ENCODE measurements at regions not wholly inside any gene's neighbourhood (a gene's known extent, or its start where the extent isn't known, plus 50 kb on each side); places are given as distances from the start of the nearest gene placed in this dataset.

- TF ChIP-seq FOXA2 (IDR thresholded peaks at IDR 0.05) = no peak
Observed at GRCh38 chr5:71802673-71803072, 83.6 kb downstream of the CARTPT start (continued).

GRCh38 chr5:71806711-71807110, 87.6 kb downstream of the CARTPT start:
- peaks cover 0 to 5% (median 0%) of the 10 kb centered on the region in 4 donors for H3K27me3 ChIP-seq (ENCODE audit: control insufficient read depth in 4 of 4, insufficient read depth in 4 of 4, low read length in 3 of 4)
- TF ChIP-seq SP1 (IDR thresholded peaks at IDR 0.05) (no peak), YY1 (IDR thresholded peaks at IDR 0.05) (no peak), HNF4A (conservative IDR thresholded peaks at IDR 0.05) (no peak), RXRA (IDR thresholded peaks at IDR 0.05) (no peak), EGR1 (IDR thresholded peaks at IDR 0.05; ENCODE audit: low read depth in 2 of 2) (no peak), GABPA (IDR thresholded peaks at IDR 0.05 in 1 of 2, conservative IDR thresholded peaks at IDR 0.05 in 1 of 2) (no peak), RAD21 (IDR thresholded peaks at IDR 0.05) (no peak), FOXA2 (IDR thresholded peaks at IDR 0.05) (no peak), HNF4G (IDR thresholded peaks at IDR 0.05) (no peak), FOXA1 (IDR thresholded peaks at IDR 0.05) (no peak)
- TF ChIP-seq, protein P1, sequence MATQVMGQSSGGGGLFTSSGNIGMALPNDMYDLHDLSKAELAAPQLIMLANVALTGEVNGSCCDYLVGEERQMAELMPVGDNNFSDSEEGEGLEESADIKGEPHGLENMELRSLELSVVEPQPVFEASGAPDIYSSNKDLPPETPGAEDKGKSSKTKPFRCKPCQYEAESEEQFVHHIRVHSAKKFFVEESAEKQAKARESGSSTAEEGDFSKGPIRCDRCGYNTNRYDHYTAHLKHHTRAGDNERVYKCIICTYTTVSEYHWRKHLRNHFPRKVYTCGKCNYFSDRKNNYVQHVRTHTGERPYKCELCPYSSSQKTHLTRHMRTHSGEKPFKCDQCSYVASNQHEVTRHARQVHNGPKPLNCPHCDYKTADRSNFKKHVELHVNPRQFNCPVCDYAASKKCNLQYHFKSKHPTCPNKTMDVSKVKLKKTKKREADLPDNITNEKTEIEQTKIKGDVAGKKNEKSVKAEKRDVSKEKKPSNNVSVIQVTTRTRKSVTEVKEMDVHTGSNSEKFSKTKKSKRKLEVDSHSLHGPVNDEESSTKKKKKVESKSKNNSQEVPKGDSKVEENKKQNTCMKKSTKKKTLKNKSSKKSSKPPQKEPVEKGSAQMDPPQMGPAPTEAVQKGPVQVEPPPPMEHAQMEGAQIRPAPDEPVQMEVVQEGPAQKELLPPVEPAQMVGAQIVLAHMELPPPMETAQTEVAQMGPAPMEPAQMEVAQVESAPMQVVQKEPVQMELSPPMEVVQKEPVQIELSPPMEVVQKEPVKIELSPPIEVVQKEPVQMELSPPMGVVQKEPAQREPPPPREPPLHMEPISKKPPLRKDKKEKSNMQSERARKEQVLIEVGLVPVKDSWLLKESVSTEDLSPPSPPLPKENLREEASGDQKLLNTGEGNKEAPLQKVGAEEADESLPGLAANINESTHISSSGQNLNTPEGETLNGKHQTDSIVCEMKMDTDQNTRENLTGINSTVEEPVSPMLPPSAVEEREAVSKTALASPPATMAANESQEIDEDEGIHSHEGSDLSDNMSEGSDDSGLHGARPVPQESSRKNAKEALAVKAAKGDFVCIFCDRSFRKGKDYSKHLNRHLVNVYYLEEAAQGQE (IDR thresholded peaks at IDR 0.05) = no peak
- TF ChIP-seq, protein P2, sequence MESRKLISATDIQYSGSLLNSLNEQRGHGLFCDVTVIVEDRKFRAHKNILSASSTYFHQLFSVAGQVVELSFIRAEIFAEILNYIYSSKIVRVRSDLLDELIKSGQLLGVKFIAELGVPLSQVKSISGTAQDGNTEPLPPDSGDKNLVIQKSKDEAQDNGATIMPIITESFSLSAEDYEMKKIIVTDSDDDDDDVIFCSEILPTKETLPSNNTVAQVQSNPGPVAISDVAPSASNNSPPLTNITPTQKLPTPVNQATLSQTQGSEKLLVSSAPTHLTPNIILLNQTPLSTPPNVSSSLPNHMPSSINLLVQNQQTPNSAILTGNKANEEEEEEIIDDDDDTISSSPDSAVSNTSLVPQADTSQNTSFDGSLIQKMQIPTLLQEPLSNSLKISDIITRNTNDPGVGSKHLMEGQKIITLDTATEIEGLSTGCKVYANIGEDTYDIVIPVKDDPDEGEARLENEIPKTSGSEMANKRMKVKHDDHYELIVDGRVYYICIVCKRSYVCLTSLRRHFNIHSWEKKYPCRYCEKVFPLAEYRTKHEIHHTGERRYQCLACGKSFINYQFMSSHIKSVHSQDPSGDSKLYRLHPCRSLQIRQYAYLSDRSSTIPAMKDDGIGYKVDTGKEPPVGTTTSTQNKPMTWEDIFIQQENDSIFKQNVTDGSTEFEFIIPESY (IDR thresholded peaks at IDR 0.05) = no peak
- TF ChIP-seq, protein P3, sequence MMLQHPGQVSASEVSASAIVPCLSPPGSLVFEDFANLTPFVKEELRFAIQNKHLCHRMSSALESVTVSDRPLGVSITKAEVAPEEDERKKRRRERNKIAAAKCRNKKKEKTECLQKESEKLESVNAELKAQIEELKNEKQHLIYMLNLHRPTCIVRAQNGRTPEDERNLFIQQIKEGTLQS (IDR thresholded peaks at IDR 0.05) = no peak
- H3K9ac ChIP-seq (ENCODE audit: low read depth in 1 of 2, low read length in 2 of 2) = no peak overlapping the region
- peaks cover 0 to 3% (median 0%) of the 10 kb centered on the region in 4 donors for H3K9me3 ChIP-seq (ENCODE audit: control insufficient read depth in 4 of 4, low read length in 3 of 4)
- no peaks in the 10 kb centered on the region for H3K36me3 ChIP-seq (ENCODE audit: control insufficient read depth in 4 of 4, insufficient read depth in 3 of 4, low read depth in 1 of 4, low read length in 3 of 4)
- DNase-seq (ENCODE audit: low spot score) = no peak
- no peak overlapping the region for H3K4me3 ChIP-seq (ENCODE audit: low read depth in 1 of 3, low read length in 3 of 3)
- WGBS = 88% methylated on average over 1 of the region's 1 CpG
- H3K27ac ChIP-seq (ENCODE audit: low read depth in 1 of 2, low read length in 2 of 2) = no peak overlapping the region
- no peaks in the 10 kb centered on the region for H3K4me1 ChIP-seq (ENCODE audit: control insufficient read depth in 4 of 4, insufficient read depth in 4 of 4, low read length in 3 of 4)

DNA sequence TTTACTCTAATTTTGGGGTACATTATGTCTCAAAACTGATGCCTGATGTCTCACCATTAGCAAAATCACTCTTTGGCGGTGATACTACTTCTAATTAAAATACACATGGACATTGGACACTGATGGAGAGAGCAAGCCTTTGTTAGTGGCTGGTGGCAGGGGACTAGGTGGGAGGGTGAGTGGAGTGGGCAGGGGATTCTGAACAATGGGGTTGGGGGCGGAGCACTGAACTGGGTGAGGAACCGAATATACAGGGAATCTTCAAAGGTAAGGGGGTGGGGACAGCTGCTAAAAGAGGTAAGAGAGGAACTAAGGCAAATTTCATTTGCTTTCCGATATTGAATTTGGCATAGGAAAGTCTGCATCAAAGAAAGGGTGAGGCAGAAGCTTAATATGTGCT, 88.8 kb downstream of the CARTPT start:
- H3K9ac ChIP-seq (ENCODE audit: low read depth in 1 of 2, low read length in 2 of 2) = no peak overlapping the region
- H3K27me3 ChIP-seq (ENCODE audit: control insufficient read depth in 4 of 4, insufficient read depth in 4 of 4, low read length in 3 of 4) = peaks cover 0 to 5% (median 0%) of the 10 kb centered on the region in 4 donors
- no peak overlapping the region for H3K4me3 ChIP-seq (ENCODE audit: low read depth in 1 of 3, low read length in 3 of 3)
- H3K36me3 ChIP-seq (ENCODE audit: control insufficient read depth in 4 of 4, insufficient read depth in 3 of 4, low read depth in 1 of 4, low read length in 3 of 4) = no peaks in the 10 kb centered on the region
- DNase-seq (ENCODE audit: low spot score) = no peak
- H3K4me1 ChIP-seq (ENCODE audit: control insufficient read depth in 4 of 4, insufficient read depth in 4 of 4, low read length in 3 of 4) = no peaks in the 10 kb centered on the region
- H3K27ac ChIP-seq (ENCODE audit: low read depth in 1 of 2, low read length in 2 of 2) = no peak overlapping the region
- H3K9me3 ChIP-seq (ENCODE audit: control insufficient read depth in 4 of 4, low read length in 3 of 4) = peaks cover 0 to 3% (median 0%) of the 10 kb centered on the region in 4 donors
- 47% methylated on average over 4 of the region's 4 CpGs for WGBS
- TF ChIP-seq HNF4A (conservative IDR thresholded peaks at IDR 0.05) (no peak), CTCF (IDR thresholded peaks at IDR 0.05; ENCODE audit: low read depth, low read length, missing input control) (no peak), FOXA1 (IDR thresholded peaks at IDR 0.05) (no peak), GABPA (IDR thresholded peaks at IDR 0.05 in 1 of 2, conservative IDR thresholded peaks at IDR 0.05 in 1 of 2) (no peak), YY1 (IDR thresholded peaks at IDR 0.05) (no peak), FOXA2 (IDR thresholded peaks at IDR 0.05) (no peak), RXRA (IDR thresholded peaks at IDR 0.05) (no peak), SP1 (IDR thresholded peaks at IDR 0.05) (no peak), NR2F2 (IDR thresholded peaks at IDR 0.05) (no peak), EGR1 (IDR thresholded peaks at IDR 0.05; ENCODE audit: low read depth in 2 of 2) (no peak)
- TF ChIP-seq, protein P1 (IDR thresholded peaks at IDR 0.05) = no peak
- TF ChIP-seq, protein P2 (IDR thresholded peaks at IDR 0.05) = no peak
- TF ChIP-seq, protein P4, sequence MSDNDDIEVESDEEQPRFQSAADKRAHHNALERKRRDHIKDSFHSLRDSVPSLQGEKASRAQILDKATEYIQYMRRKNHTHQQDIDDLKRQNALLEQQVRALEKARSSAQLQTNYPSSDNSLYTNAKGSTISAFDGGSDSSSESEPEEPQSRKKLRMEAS (IDR thresholded peaks at IDR 0.05) = no peak
